Vagina (tissue), 2 donors: ENCODE measurements at regions not wholly inside any gene's neighbourhood (a gene's known extent, or its start where the extent isn't known, plus 50 kb on each side); places are given as distances from the start of the nearest gene placed in this dataset. TPM values are rescaled to one million over a fixed set of nuclear protein-coding genes. Genes with fewer than 3 reads are reported as not detected.

Experiments used
- DNase-seq, 2 donors: peaks; one replicate each; pipeline ENCODE4 v3.0.0-alpha.2; 2017; ENCODE audit errors: extremely low spot score in 2 of 2
- H3K27ac ChIP-seq: fragments of 200-600 bp; sonication (generic); one replicate; pipeline ENCODE4 v1.5.1; 2019
- H3K27me3 ChIP-seq: fragments of 200-600 bp; sonication (generic); one replicate; pipeline ENCODE4 v1.5.1; 2019
- H3K36me3 ChIP-seq, 2 donors: fragments of 200-600 bp; sonication (generic); one replicate each; pipeline ENCODE4 v1.5.1; 2017 to 2019
- H3K4me1 ChIP-seq: fragments of 200-600 bp; sonication (generic); one replicate; pipeline ENCODE4 v1.5.1; 2019
- H3K4me3 ChIP-seq, 2 donors: fragments of 200-600 bp; sonication (generic); 1 replicate in 1 of 2; 2 replicates in 1 of 2; pipeline ENCODE4 v1.5.1; 2016 to 2019
- H3K9me3 ChIP-seq: fragments of 200-600 bp; sonication (generic); one replicate; pipeline ENCODE4 v1.5.1; 2019
- CTCF ChIP-seq, 3 experiments: fragments of 450-650 bp in 2 of 3; fragments of 200-600 bp in 1 of 3; sonication (generic) in 1 of 3; IDR thresholded peaks; one replicate each; pipeline ENCODE4 v1.5.1; 2017 to 2019; ENCODE audit warnings: antibody characterized with exemption in 3 of 3, mild to moderate bottlenecking in 2 of 3, moderate library complexity in 2 of 3
- POLR2A ChIP-seq, 2 donors: fragments of 450-650 bp; IDR thresholded peaks; one replicate each; pipeline ENCODE4 v1.6.1; 2017; ENCODE audit warnings: antibody characterized with exemption in 2 of 2, mild to moderate bottlenecking in 2 of 2, moderate library complexity in 2 of 2
- POLR2AphosphoS5 ChIP-seq, 2 donors: sonication (generic); formaldehyde crosslinking; IDR thresholded peaks; one replicate each; pipeline ENCODE4 v1.9.0; 2017; ENCODE audit warnings: antibody characterized with exemption in 2 of 2, mild to moderate bottlenecking in 2 of 2, low read depth in 1 of 2; ENCODE audit not compliant: insufficient read depth in 1 of 2
- intact Hi-C: fragments of 100-400 bp; cut with DNase I; formaldehyde crosslinking; loops from one replicate; pipeline ENCODE4 v1.15.1; 2023
- small RNA-seq: library from RNA; depleted of rRNA; stranded (forward); fragments of <200 nt; gene quantifications from one replicate; pipeline ENCODE3, GENCODE V24; 2016

GRCh38 chr14:71856199-71856919 is 75.9 kb upstream of the RGS6 start:
- no peak overlapping the region for H3K27ac ChIP-seq
- no peaks in the 10 kb centered on the region for H3K4me1 ChIP-seq
- intact Hi-C loops: no loop called here
- no peak overlapping the region for H3K4me3 ChIP-seq
- H3K36me3 ChIP-seq: no peaks in the 10 kb centered on the region
- no peaks in the 10 kb centered on the region for H3K27me3 ChIP-seq
- TF ChIP-seq CTCF (IDR thresholded peaks at IDR 0.05): no peak
- TF ChIP-seq POLR2AphosphoS5 (IDR thresholded peaks at IDR 0.05; ENCODE audit: insufficient read depth in 1 of 2, low read depth in 1 of 2): no peak
- TF ChIP-seq POLR2A (IDR thresholded peaks at IDR 0.05): no peak
- no peak for DNase-seq
- H3K9me3 ChIP-seq: no peaks in the 10 kb centered on the region

DNA sequence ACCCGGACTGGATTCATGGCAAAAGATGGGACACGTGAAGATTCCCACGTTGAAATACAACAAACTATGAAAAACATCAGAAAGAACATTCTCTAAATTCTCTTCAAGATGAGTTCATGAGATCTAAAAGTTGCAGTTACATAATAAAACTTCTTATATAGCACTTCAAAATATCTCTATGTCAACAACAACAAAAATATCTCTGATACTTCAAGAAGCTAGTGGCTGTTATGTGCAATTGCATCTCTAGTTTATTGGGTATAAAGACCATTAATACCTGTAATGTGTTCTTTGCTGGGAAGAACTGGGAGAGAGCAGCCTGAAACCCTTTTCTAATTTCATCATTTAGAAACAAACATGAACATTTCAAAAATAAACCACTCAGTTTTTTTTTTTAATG is 69.2 kb upstream of the RGS6 start:
- Histone ChIP-seq H3K4me1 (no peaks in the 10 kb centered on the region), H3K27ac (no peak overlapping the region), H3K4me3 (no peak overlapping the region), H3K36me3 (no peaks in the 10 kb centered on the region), H3K9me3 (no peaks in the 10 kb centered on the region), H3K27me3 (no peaks in the 10 kb centered on the region)
- intact Hi-C loops: no loop called here
- no peak for TF ChIP-seq CTCF (IDR thresholded peaks at IDR 0.05)
- TF ChIP-seq POLR2A (IDR thresholded peaks at IDR 0.05): no peak
- no peak for TF ChIP-seq POLR2AphosphoS5 (IDR thresholded peaks at IDR 0.05; ENCODE audit: insufficient read depth in 1 of 2, low read depth in 1 of 2)
- DNase-seq: no peak

DNA sequence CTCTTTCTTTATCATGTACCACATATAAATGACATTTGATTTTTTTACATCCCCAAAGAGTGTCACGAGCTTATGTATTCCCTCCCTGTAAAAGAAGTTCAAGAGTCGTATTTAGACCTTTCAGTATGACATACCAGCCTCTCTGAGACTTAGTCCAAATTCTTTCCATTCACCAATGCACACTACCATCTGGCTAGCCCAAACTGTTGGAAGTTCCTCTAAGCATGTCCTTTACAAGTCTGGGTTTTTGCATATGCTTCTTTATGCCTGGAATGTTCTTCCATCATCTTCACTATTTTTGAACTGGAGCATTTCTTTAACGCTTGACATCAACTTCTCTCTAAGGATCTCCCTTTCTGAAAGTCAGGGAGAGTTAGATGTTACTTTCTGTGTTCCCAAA is 68.5 kb upstream of the RGS6 start:
- Histone ChIP-seq H3K9me3 (no peaks in the 10 kb centered on the region), H3K36me3 (no peaks in the 10 kb centered on the region), H3K27me3 (no peaks in the 10 kb centered on the region), H3K4me3 (no peak overlapping the region), H3K27ac (no peak overlapping the region), H3K4me1 (no peaks in the 10 kb centered on the region)
- intact Hi-C loops: no loop called here
- no peak for DNase-seq
- TF ChIP-seq POLR2A (IDR thresholded peaks at IDR 0.05) (no peak), POLR2AphosphoS5 (IDR thresholded peaks at IDR 0.05; ENCODE audit: insufficient read depth in 1 of 2, low read depth in 1 of 2) (no peak), CTCF (IDR thresholded peaks at IDR 0.05) (no peak)

Small RNA genes lying in the stretch of these regions (small RNA-seq; reads per million reads assigned to genes)
- gene RN7SL683P (not detected), gene SNORD56B (not detected)
